Muscle layer of duodenum (tissue), 2 donors: ENCODE measurements at regions not wholly inside any gene's neighbourhood (a gene's known extent, or its start where the extent isn't known, plus 50 kb on each side); places are given as distances from the start of the nearest gene placed in this dataset.

ENCODE experiments used
- H3K27ac ChIP-seq: one replicate; pipeline ENCODE4 v1.7.0; 2013; ENCODE audit warnings: mild to moderate bottlenecking, low read length
- H3K27me3 ChIP-seq: one replicate; pipeline ENCODE4 v1.7.0; 2013; ENCODE audit warnings: low read depth, mild to moderate bottlenecking, control low read depth, low read length
- H3K36me3 ChIP-seq, 2 donors: one replicate each; pipeline ENCODE4 v1.7.0; 2013; ENCODE audit warnings: low read length in 2 of 2, control low read depth in 1 of 2, mild to moderate bottlenecking in 1 of 2; ENCODE audit not compliant: insufficient read depth in 2 of 2, control insufficient read depth in 1 of 2
- H3K4me1 ChIP-seq, 2 donors: one replicate each; pipeline ENCODE4 v1.7.0; 2013; ENCODE audit warnings: low read length in 2 of 2, mild to moderate bottlenecking in 2 of 2, control low read depth in 1 of 2, moderate library complexity in 1 of 2; ENCODE audit not compliant: insufficient read depth in 2 of 2, control insufficient read depth in 1 of 2
- H3K4me3 ChIP-seq, 2 donors: one replicate each; pipeline ENCODE4 v1.7.0; 2013; ENCODE audit warnings: low read length in 2 of 2, low read depth in 1 of 2, mild to moderate bottlenecking in 1 of 2
- H3K9me3 ChIP-seq, 2 donors: one replicate each; pipeline ENCODE4 v1.7.0; 2013; ENCODE audit warnings: low read length in 2 of 2, control low read depth in 1 of 2, mild to moderate bottlenecking in 1 of 2; ENCODE audit not compliant: control insufficient read depth in 1 of 2
- donor health status: healthy.

GRCh38 chr13:58455094-58455493 lies 823.5 kb downstream of the PCDH17 start:
- Histone ChIP-seq H3K27me3 (no peaks in the 10 kb centered on the region), H3K27ac (no peak overlapping the region), H3K4me1 (no peaks in the 10 kb centered on the region), H3K9me3 (no peaks in the 10 kb centered on the region), H3K4me3 (no peak overlapping the region), H3K36me3 (no peaks in the 10 kb centered on the region)

- no peaks in the 10 kb centered on the region for H3K36me3 ChIP-seq
- H3K27me3 ChIP-seq = no peaks in the 10 kb centered on the region
- H3K27ac ChIP-seq = no peak overlapping the region
- H3K4me3 ChIP-seq = no peak overlapping the region
- no peaks in the 10 kb centered on the region for H3K9me3 ChIP-seq
- H3K4me1 ChIP-seq = no peaks in the 10 kb centered on the region
These were observed 829.7 kb downstream of the PCDH17 start for GRCh38 chr13:58461217-58461616.

- Histone ChIP-seq H3K9me3 (no peaks in the 10 kb centered on the region), H3K27me3 (no peaks in the 10 kb centered on the region), H3K4me1 (no peaks in the 10 kb centered on the region), H3K27ac (no peak overlapping the region), H3K4me3 (no peak overlapping the region), H3K36me3 (no peaks in the 10 kb centered on the region)
These were observed 832.3 kb downstream of the PCDH17 start for GRCh38 chr13:58463841-58464240.

GRCh38 chr13:58467176-58467575 lies 835.6 kb downstream of the PCDH17 start:
- Histone ChIP-seq H3K36me3 (no peaks in the 10 kb centered on the region), H3K4me1 (no peaks in the 10 kb centered on the region), H3K4me3 (no peak overlapping the region), H3K27ac (no peak overlapping the region), H3K9me3 (no peaks in the 10 kb centered on the region), H3K27me3 (no peaks in the 10 kb centered on the region)

- H3K27me3 ChIP-seq = no peaks in the 10 kb centered on the region
- no peak overlapping the region for H3K4me3 ChIP-seq
- no peak overlapping the region for H3K27ac ChIP-seq
- no peaks in the 10 kb centered on the region for H3K36me3 ChIP-seq
- no peaks in the 10 kb centered on the region for H3K9me3 ChIP-seq
- H3K4me1 ChIP-seq = no peaks in the 10 kb centered on the region
These were observed 840.9 kb downstream of the PCDH17 start for GRCh38 chr13:58472483-58472882.

- Histone ChIP-seq H3K27ac (no peak overlapping the region), H3K4me3 (no peak overlapping the region), H3K36me3 (no peaks in the 10 kb centered on the region), H3K9me3 (no peaks in the 10 kb centered on the region), H3K27me3 (no peaks in the 10 kb centered on the region), H3K4me1 (no peaks in the 10 kb centered on the region)
These were observed 843.0 kb downstream of the PCDH17 start for GRCh38 chr13:58474581-58474980.

- Histone ChIP-seq H3K9me3 (no peaks in the 10 kb centered on the region), H3K36me3 (no peaks in the 10 kb centered on the region), H3K27me3 (no peaks in the 10 kb centered on the region), H3K27ac (no peak overlapping the region), H3K4me1 (no peaks in the 10 kb centered on the region), H3K4me3 (no peak overlapping the region)
These were observed 844.8 kb downstream of the PCDH17 start for GRCh38 chr13:58476206-58476918.

- H3K27me3 ChIP-seq = no peaks in the 10 kb centered on the region
- no peak overlapping the region for H3K4me3 ChIP-seq
- no peaks in the 10 kb centered on the region for H3K9me3 ChIP-seq
- H3K4me1 ChIP-seq = no peaks in the 10 kb centered on the region
- H3K36me3 ChIP-seq = no peaks in the 10 kb centered on the region
- H3K27ac ChIP-seq = no peak overlapping the region
These were observed 847.3 kb downstream of the PCDH17 start for GRCh38 chr13:58478858-58479257.

- H3K4me3 ChIP-seq = no peak overlapping the region
- no peaks in the 10 kb centered on the region for H3K4me1 ChIP-seq
- no peak overlapping the region for H3K27ac ChIP-seq
- H3K27me3 ChIP-seq = no peaks in the 10 kb centered on the region
- no peaks in the 10 kb centered on the region for H3K36me3 ChIP-seq
- H3K9me3 ChIP-seq = no peaks in the 10 kb centered on the region
These were observed 848.5 kb downstream of the PCDH17 start for GRCh38 chr13:58480061-58480460.

- no peaks in the 10 kb centered on the region for H3K27me3 ChIP-seq
- no peaks in the 10 kb centered on the region for H3K36me3 ChIP-seq
- no peak overlapping the region for H3K27ac ChIP-seq
- H3K9me3 ChIP-seq = no peaks in the 10 kb centered on the region
- H3K4me1 ChIP-seq = no peaks in the 10 kb centered on the region
- H3K4me3 ChIP-seq = no peak overlapping the region
These were observed 856.7 kb downstream of the PCDH17 start for GRCh38 chr13:58488251-58488650.

- Histone ChIP-seq H3K4me1 (no peaks in the 10 kb centered on the region), H3K36me3 (no peaks in the 10 kb centered on the region), H3K4me3 (no peak overlapping the region), H3K9me3 (no peaks in the 10 kb centered on the region), H3K27me3 (no peaks in the 10 kb centered on the region), H3K27ac (no peak overlapping the region)
These were observed 864.1 kb downstream of the PCDH17 start for GRCh38 chr13:58495668-58496067.

GRCh38 chr13:58500938-58501337 lies 869.4 kb downstream of the PCDH17 start:
- Histone ChIP-seq H3K4me1 (no peaks in the 10 kb centered on the region), H3K4me3 (no peak overlapping the region), H3K27ac (no peak overlapping the region), H3K27me3 (no peaks in the 10 kb centered on the region), H3K9me3 (no peaks in the 10 kb centered on the region), H3K36me3 (no peaks in the 10 kb centered on the region)
